Stimulated activated CD4-positive, alpha-beta T cell treated with anti-CD3 and anti-CD28 coated beads, Interleukin-2, amount 100 ng/mL, for 48 hours (primary cell): ENCODE measurements at regions not wholly inside any gene's neighbourhood (a gene's known extent, or its start where the extent isn't known, plus 50 kb on each side); places are given as distances from the start of the nearest gene placed in this dataset.

Experiments used
- DNase-seq, 2 donors: peaks; one replicate each; pipeline ENCODE4 v3.0.0-alpha.2; 2020

- no peak for DNase-seq
These were observed 104.4 kb upstream of the BTBD3 start for GRCh38 chr20:11813106-11813890.

- no peak for DNase-seq
These were observed 103.4 kb upstream of the BTBD3 start for GRCh38 chr20:11814267-11814666.

DNA sequence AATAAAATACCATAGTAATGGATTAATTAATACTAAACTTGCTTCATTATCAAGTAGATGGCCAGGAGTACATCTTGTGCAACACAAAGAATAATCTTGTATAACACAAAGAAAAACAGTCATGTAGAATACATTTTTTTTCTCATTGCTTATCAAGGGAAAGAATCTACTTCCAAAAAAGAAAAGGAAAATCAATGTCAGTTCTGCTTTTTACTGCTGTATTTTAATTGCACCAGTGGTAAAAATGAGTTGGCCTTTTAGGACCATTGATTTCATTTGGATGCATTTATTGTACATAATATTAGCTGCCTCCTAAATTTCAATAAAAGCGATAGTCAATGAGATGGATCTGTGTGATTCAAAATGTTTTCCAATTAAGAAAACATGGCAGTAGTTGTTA lies 96.9 kb upstream of the BTBD3 start:
- no peak for DNase-seq

DNA sequence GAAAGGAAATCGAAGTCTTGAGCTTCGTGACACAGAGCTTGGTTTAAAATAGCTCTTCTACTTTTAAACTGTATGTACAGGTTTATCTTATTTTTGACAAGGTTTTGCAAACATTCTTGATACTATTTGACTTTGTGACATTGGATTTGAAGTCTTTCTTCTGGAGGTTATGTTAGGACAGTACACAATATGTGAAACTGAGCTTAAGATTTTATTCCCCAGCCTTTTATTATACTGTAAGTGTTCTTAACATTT lies 95.2 kb upstream of the BTBD3 start:
- DNase-seq = no peak

GRCh38 chr20:11826334-11826733 lies 91.4 kb upstream of the BTBD3 start:
- DNase-seq = no peak

DNA sequence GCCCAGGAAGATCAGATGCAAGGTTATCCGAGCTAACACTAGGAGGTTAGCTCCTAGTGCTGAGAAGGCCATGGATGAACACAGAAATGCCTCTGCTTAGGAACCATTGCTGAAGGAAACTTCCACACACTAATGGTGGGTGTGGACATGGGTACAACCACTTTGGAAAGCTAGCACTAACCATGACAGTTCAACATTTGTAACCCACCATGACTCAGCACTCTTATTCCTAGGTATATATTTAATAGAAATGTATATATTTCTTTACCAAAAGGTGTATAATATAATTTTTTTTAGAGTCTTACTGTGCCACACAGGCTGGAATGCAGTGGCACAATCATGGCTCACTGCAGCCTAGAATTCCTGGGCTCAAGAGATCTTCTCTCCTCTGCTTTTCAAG lies 85.3 kb upstream of the BTBD3 start:
- no peak for DNase-seq

- no peak for DNase-seq
These were observed 84.8 kb upstream of the BTBD3 start for GRCh38 chr20:11832851-11833250.

- no peak for DNase-seq
These were observed 83.9 kb upstream of the BTBD3 start for GRCh38 chr20:11833825-11834224.

- no peak for DNase-seq
These were observed 79.5 kb upstream of the BTBD3 start for GRCh38 chr20:11838076-11838636.

DNA sequence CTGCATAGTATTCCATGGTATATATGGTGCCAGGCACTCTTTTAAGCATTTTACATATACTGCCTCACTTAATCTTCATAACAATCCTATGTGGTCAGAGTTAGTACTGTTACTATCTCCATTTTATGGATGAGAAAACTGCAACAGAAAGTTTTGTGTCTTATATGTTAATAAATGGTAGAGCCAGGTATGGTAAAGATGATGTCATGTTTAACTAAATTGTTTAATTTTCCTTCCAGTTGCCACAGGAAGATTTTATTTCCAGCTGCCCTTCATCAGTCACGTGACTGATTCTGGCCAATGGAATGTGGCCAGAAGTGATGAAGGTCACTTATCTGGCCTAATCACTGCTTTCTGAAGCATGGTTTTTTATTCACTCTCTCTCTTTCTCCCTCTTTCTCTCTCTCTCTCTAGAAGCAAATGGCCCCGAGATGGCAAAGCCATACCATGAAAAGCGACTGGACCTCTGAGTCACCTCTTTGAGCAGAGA lies 75.7 kb upstream of the BTBD3 start:
- no peak for DNase-seq

DNA sequence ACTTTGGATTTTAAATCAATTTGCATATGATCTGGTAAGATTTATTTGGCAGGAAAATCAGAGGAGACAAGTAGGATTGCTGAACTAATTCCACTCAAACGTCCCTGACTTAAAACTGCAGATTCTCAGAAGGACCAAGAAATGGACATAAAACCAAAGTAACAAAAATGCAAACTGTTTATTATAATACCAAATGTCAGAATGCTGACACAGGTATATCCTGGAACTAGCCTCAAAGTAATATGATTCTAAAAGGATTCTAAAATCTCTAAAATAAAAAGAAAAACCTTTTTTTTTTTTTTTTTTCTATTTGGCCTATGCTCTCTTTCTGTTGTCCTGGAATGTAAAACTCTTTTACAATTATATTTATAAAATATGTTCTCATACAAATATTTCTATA lies 74.4 kb upstream of the BTBD3 start:
- no peak for DNase-seq

DNA sequence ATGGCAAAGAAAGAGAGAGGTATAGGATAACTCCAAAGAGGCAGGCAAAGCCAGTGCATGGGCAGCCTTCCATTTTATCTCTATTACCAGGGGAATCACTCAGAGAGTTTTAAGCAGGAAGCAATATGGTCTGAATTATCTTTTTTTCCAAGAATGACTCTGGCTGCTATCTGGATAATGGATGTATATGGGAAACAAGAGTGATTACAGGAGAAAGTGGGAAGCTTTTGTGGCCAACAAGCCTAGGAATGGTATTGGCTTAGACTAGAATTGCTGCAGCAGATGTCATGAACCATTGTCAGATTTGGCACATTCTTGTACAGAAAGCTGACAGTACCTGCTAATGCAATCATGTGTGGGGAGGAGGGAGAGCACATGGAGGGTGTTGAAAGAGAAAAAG lies 73.0 kb upstream of the BTBD3 start:
- no peak for DNase-seq

DNA sequence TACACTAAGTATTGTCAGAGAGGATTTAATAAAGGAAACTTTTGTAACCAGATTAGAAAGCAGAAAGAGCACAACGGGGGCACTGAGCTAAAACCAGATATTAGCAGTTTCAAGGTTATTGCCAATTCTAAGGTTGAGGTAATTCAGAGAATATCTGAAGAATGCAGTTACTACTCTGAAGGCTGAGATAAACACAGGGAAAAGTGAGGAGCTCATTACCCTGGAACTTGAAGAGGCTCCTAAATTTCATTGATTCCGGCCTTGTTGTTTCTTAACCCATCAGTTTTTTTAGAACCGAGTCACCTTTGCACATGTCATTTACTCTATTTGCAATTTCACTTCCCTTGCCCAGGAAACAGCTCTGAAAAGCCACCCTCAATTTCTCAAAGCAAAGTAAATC lies 72.4 kb upstream of the BTBD3 start:
- no peak for DNase-seq

DNA sequence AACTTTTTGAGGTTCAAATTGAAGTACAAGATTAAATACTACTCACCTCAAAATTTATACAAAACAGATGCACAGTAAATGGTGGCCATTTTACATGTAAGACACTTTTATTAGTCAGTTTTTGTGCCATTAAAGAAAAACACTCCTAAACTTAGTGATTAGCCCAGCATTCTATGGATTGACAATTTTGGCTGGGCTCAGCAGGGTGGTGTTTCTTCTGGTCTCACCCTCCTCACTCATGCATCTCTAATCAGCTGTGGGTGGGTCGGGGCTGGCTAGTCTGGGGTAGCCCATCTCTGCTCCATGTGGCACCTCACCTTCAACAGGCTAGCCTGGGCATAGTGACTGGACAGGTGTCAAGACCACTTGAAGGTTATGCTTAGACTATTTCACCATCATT lies 71.6 kb upstream of the BTBD3 start:
- DNase-seq = no peak

GRCh38 chr20:11847827-11848226 lies 69.9 kb upstream of the BTBD3 start:
- DNase-seq = no peak

DNA sequence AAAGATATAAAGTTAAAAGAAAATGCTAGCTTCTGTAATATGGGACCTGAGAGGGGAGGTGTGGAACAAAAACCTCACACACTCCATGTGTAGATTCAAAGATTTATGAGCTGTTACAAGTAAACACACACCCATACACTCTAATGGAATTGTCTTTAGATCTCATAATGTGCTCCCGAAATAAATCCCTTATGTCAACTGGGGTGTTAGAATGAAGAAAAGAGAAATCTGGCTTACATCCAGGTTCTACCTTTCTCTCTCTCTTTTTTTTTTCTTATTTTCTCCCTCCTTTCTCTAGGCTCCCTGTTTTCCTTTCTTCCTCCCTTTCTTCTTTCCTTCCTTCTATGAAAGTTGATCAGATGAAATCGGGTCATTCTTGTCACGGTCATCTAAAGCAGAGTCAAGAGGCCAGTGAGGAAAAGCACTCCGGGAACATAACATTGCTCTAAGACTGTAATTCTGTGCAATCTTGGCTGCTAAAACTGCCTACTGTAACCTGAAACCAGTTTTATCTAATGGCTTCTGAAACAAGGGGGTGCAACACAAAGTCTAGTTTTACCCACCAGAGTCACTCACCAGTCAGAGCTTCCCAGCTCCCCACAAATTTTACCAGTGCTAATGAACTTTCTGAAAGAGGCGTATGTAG lies 68.3 kb upstream of the BTBD3 start:
- no peak for DNase-seq

GRCh38 chr20:11849976-11850670 lies 67.6 kb upstream of the BTBD3 start:
- no peak for DNase-seq

GRCh38 chr20:11850901-11851300 lies 66.8 kb upstream of the BTBD3 start:
- DNase-seq = no peak

- DNase-seq = no peak
These were observed 66.0 kb upstream of the BTBD3 start for GRCh38 chr20:11851646-11852045.

- no peak for DNase-seq
These were observed 65.5 kb upstream of the BTBD3 start for GRCh38 chr20:11852189-11852588.

- DNase-seq = no peak
These were observed 64.9 kb upstream of the BTBD3 start for GRCh38 chr20:11852811-11853210.

DNA sequence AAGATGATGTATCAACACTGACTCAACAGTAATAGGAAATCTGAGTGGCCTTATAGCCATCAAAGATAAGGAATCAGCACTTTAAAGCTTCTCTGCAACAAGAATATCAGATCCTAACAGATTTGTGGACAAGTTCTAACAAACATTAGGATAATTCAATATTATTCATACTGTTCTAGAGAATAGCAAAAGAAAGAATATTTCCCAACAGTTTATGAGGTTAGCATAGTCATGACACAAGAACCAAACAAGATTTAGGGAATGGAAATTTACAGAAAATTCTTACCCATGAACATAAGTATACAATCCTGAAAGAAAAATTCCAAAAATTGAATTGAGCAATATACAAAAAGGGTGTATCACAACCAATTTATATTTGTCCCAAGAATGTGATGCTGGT lies 64.3 kb upstream of the BTBD3 start:
- DNase-seq = no peak

- DNase-seq = no peak
These were observed 56.2 kb upstream of the BTBD3 start for GRCh38 chr20:11861479-11861878.

DNA sequence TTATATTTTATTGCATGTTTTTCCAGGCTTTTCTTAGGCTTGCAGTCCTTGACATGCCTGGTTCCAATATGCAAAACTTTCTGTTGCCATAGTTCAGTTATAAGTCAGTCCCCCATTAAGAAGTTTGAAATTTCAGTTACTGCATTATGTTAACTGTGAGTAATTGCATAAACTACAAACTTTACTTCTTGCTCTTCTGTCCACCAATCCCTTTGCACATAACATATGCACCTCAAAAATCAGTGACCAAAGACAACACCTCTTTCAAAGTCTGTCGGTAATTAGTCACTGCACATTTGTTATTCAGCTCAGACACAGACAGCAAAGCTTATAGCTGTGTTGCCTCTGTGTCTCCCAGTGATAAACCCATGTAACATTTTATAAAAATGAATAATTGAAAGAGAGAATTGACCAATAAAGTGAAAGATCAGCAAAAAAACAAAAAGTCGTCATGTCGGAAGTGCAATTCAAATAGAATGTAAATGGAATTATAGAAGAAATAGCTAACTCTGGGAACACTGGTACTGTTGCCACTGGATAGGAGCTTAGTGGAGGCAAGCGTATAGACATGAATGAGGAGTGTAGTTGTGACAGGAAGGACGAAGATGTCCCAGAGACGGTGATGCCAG lies 50.3 kb upstream of the BTBD3 start:
- no peak for DNase-seq
